IMR-90 (cell line): ENCODE measurements at regions not wholly inside any gene's neighbourhood (a gene's known extent, or its start where the extent isn't known, plus 50 kb on each side); places are given as distances from the start of the nearest gene placed in this dataset.

ENCODE experiments used
- ATAC-seq: fragments of 200-7000 bp; cut with Tn5 transposase; 2 replicates; pipeline ENCODE4 v1.9.1; 2020; ENCODE audit warnings: low read depth, mild to moderate bottlenecking, moderate library complexity
- BruUV-seq: library from RNA; stranded (reverse); fragments of 400-500 nt; replicated peaks from 2 replicates; lab custom pipeline; 2021; lab: Mats Ljungman, UMichigan
- CTCF ChIA-PET: fragments of 300-600 bp; formaldehyde crosslinking; extraction: SDS; loops from one replicate; lab custom pipeline; 2021; ENCODE audit warnings: antibody characterized with exemption; lab: Yijun Ruan, JAX
- POLR2A ChIA-PET: fragments of 300-600 bp; sonication (Branson Sonifier 250); formaldehyde crosslinking; loops from one replicate; lab custom pipeline; 2022; ENCODE audit warnings: antibody characterized with exemption; ENCODE audit not compliant: unreplicated experiment; lab: Charles Lee
- DNase-seq: peaks from one replicate; pipeline ENCODE4 v3.0.0; 2013
- H2AFZ ChIP-seq: replicated peaks from 2 replicates; pipeline ENCODE3; 2013; ENCODE audit warnings: low read length, mild to moderate bottlenecking; ENCODE audit not compliant: poor library complexity
- H2AK5ac ChIP-seq: 2 replicates; pipeline ENCODE4 v1.6.1; 2013; ENCODE audit warnings: low read depth, low read length, inconsistent platforms
- H2AK9ac ChIP-seq: replicated peaks from 2 replicates; pipeline ENCODE3; 2013; ENCODE audit warnings: mild to moderate bottlenecking, low read depth, low read length, moderate library complexity; ENCODE audit not compliant: poor library complexity
- H2BK120ac ChIP-seq: 2 replicates; pipeline ENCODE4 v1.6.1; 2013; ENCODE audit warnings: low read depth, low read length, inconsistent platforms
- H2BK15ac ChIP-seq: 3 replicates; pipeline ENCODE4 v1.6.1; 2013; ENCODE audit warnings: low read depth, low read length, inconsistent platforms
- H2BK20ac ChIP-seq: 2 replicates; pipeline ENCODE4 v1.6.1; 2013; ENCODE audit warnings: low read depth, mild to moderate bottlenecking, inconsistent platforms, low read length, moderate library complexity
- H2BK5ac ChIP-seq: 2 replicates; pipeline ENCODE4 v1.6.1; 2013; ENCODE audit warnings: mild to moderate bottlenecking, low read depth, low read length, inconsistent platforms; ENCODE audit not compliant: poor library complexity, severe bottlenecking
- H3K14ac ChIP-seq: replicated peaks from 2 replicates; pipeline ENCODE4 v1.6.1; 2013; ENCODE audit warnings: low read depth, low read length, inconsistent platforms
- H3K18ac ChIP-seq: 2 replicates; pipeline ENCODE4 v1.6.1; 2013; ENCODE audit warnings: low read depth, low read length, control low read depth
- H3K23ac ChIP-seq: 2 replicates; pipeline ENCODE4 v1.6.1; 2013; ENCODE audit warnings: low read depth, low read length, inconsistent platforms
- H3K27ac ChIP-seq: 2 replicates; pipeline ENCODE4 v1.5.1; 2013; ENCODE audit warnings: mild to moderate bottlenecking, control low read depth, low read length; ENCODE audit not compliant: insufficient read depth
- H3K27me3 ChIP-seq: 2 replicates; pipeline ENCODE4 v1.6.1; 2013; ENCODE audit warnings: low read length; ENCODE audit not compliant: control insufficient read depth, insufficient read depth
- H3K36me3 ChIP-seq: 2 replicates; pipeline ENCODE4 v1.6.1; 2013; ENCODE audit warnings: low read length, mixed read lengths; ENCODE audit not compliant: control insufficient read depth, insufficient read depth
- H3K4ac ChIP-seq: 2 replicates; pipeline ENCODE4 v1.6.1; 2013; ENCODE audit warnings: low read depth, low read length, inconsistent platforms
- H3K4me1 ChIP-seq: 2 replicates; pipeline ENCODE4 v1.6.1; 2013; ENCODE audit warnings: low read length, mixed read lengths; ENCODE audit not compliant: control insufficient read depth, insufficient read depth
- H3K4me2 ChIP-seq: 2 replicates; pipeline ENCODE4 v1.6.1; 2013; ENCODE audit warnings: low read depth, mild to moderate bottlenecking, control low read depth, low read length, moderate library complexity
- H3K4me3 ChIP-seq: 2 replicates; pipeline ENCODE4 v1.5.1; 2013; ENCODE audit warnings: low read depth, mild to moderate bottlenecking, control low read depth, low read length, moderate library complexity; ENCODE audit not compliant: insufficient read depth
- H3K56ac ChIP-seq: 2 replicates; pipeline ENCODE4 v1.6.1; 2013; ENCODE audit warnings: low read length, inconsistent platforms; ENCODE audit not compliant: insufficient read depth; ENCODE audit errors: extremely low read depth
- H3K79me1 ChIP-seq, 2 experiments: 2 replicates each; pipeline ENCODE4 v1.6.1; 2013; ENCODE audit warnings: low read length in 2 of 2, inconsistent platforms in 1 of 2, low read depth in 1 of 2
- H3K9ac ChIP-seq: 2 replicates; pipeline ENCODE4 v1.6.1; 2013; ENCODE audit warnings: low read depth, low read length, control low read depth
- H3K9me1 ChIP-seq: 2 replicates; pipeline ENCODE4 v1.6.1; 2013; ENCODE audit warnings: low read length, inconsistent platforms; ENCODE audit not compliant: insufficient read depth
- H3K9me3 ChIP-seq: 2 replicates; pipeline ENCODE4 v1.6.1; 2013; ENCODE audit warnings: low read length; ENCODE audit not compliant: control insufficient read depth, insufficient read depth
- H4K20me1 ChIP-seq: 2 replicates; pipeline ENCODE4 v1.6.1; 2013; ENCODE audit warnings: low read length, inconsistent platforms; ENCODE audit not compliant: insufficient read depth
- H4K5ac ChIP-seq: 2 replicates; pipeline ENCODE4 v1.6.1; 2013; ENCODE audit warnings: mild to moderate bottlenecking, low read depth, low read length, control low read depth
- H4K8ac ChIP-seq, 2 experiments: 2 replicates each; pipeline ENCODE4 v1.6.1; 2013; ENCODE audit warnings: low read depth in 2 of 2, low read length in 2 of 2, control low read depth in 1 of 2, inconsistent platforms in 1 of 2
- H4K91ac ChIP-seq: 2 replicates; pipeline ENCODE4 v1.6.1; 2013; ENCODE audit warnings: low read depth, low read length, inconsistent platforms; ENCODE audit not compliant: insufficient read depth
- CEBPB ChIP-seq: IDR thresholded peaks from 2 replicates; pipeline ENCODE4 v1.6.1; 2012; ENCODE audit warnings: low read depth, low read length, improper control_type of control experiment
- CHD1 ChIP-seq: IDR thresholded peaks from 2 replicates; pipeline ENCODE4 v1.6.1; 2012; ENCODE audit warnings: low read depth, low read length, improper control_type of control experiment
- ELK1 ChIP-seq: fragments of 150-350 bp; IDR thresholded peaks from 2 replicates; pipeline ENCODE4 v1.6.1; 2016; ENCODE audit warnings: low read depth, mild to moderate bottlenecking, low read length, moderate library complexity, borderline replicate concordance
- FOS ChIP-seq: fragments of 150-350 bp; IDR thresholded peaks from 2 replicates; pipeline ENCODE4 v1.6.1; 2016; ENCODE audit warnings: low read depth, low read length
- MAFK ChIP-seq: IDR thresholded peaks from 2 replicates; pipeline ENCODE4 v1.6.1; 2012; ENCODE audit warnings: low read depth, low read length, improper control_type of control experiment
- MAZ ChIP-seq: IDR thresholded peaks from 2 replicates; pipeline ENCODE4 v1.6.1; 2012; ENCODE audit warnings: low read depth, mild to moderate bottlenecking, low read length, improper control_type of control experiment, moderate library complexity, borderline replicate concordance
- MXI1 ChIP-seq: IDR thresholded peaks from 2 replicates; pipeline ENCODE4 v1.6.1; 2012; ENCODE audit warnings: low read depth, mild to moderate bottlenecking, low read length, moderate library complexity, borderline replicate concordance
- POLR2A ChIP-seq: IDR thresholded peaks from 2 replicates; pipeline ENCODE4 v1.6.1; 2012; ENCODE audit warnings: mild to moderate bottlenecking, low read depth, low read length
- RAD21 ChIP-seq: IDR thresholded peaks from 2 replicates; pipeline ENCODE4 v1.6.1; 2012; ENCODE audit warnings: low read length, improper control_type of control experiment
- RCOR1 ChIP-seq: IDR thresholded peaks from 2 replicates; pipeline ENCODE4 v1.6.1; 2012; ENCODE audit warnings: mild to moderate bottlenecking, low read length, improper control_type of control experiment; ENCODE audit not compliant: insufficient replicate concordance
- RFX5 ChIP-seq: IDR thresholded peaks from 2 replicates; pipeline ENCODE4 v1.8.0; 2012; ENCODE audit warnings: low read depth, mild to moderate bottlenecking, low read length, moderate library complexity
- SMC3 ChIP-seq: fragments of 150-350 bp; IDR thresholded peaks from 2 replicates; pipeline ENCODE4 v1.6.1; 2016; ENCODE audit warnings: low read depth, mild to moderate bottlenecking, antibody characterized with exemption, low read length, moderate library complexity
- USF2 ChIP-seq: fragments of 150-350 bp; IDR thresholded peaks from 2 replicates; pipeline ENCODE4 v1.6.1; 2017; ENCODE audit warnings: mild to moderate bottlenecking, antibody characterized with exemption, low read length, low read depth
- WGBS, 2 experiments: methylation state at CpG; one replicate each; pipeline versions ENCODE4 v1.1.5 to v1.1.7; 2013; ENCODE audit warnings: missing lambda C conversion rate in 2 of 2; ENCODE audit not compliant: insufficient read length in 1 of 2; ENCODE audit errors: extremely low coverage in 2 of 2; 5-methylcytosine and 5-hydroxymethylcytosine counted together
- dilution Hi-C: fragments of 300-500 bp; cut with HindIII; formaldehyde crosslinking; loops from one replicate; pipeline ENCODE4 v1.14.3; 2018; ENCODE audit warnings: low sequenced_read_pairs; ENCODE audit not compliant: unreplicated experiment
- in situ Hi-C: fragments of 300-500 bp; cut with MboI; formaldehyde crosslinking; loops from 3 replicates; pipeline ENCODE4 v1.14.3; 2019; ENCODE audit warnings: low sequenced_read_pairs, inconsistent platforms, mixed read lengths
- intact Hi-C: fragments of 100-400 bp; cut with micrococcal nuclease; formaldehyde crosslinking; loops from 2 replicates; pipeline ENCODE4 v1.10.0; 2022

DNA sequence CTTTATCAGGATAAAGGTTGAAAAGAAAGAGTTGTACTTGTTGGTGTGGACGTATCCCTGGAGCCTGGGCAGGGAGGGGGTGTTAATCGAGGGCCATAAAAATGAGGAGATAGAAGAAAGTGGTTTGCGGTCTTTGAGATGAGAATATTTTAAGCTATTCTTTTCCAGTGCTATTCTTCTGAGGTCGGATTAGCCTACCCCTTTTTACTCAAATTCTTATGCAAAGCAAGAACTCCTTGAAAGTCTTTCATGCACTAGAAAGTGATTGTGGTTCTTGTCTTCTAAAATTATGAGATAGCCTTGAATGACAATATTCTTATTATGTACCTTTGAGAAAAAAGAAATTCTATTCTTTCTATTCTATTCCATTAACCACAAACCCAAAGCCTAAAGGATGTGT is 201.3 kb upstream of the SEMA3C start:
- Histone ChIP-seq H4K5ac (no peak overlapping the region), H3K9me3 (no peaks in the 10 kb centered on the region), H3K18ac (no peak overlapping the region), H2BK20ac (no peak overlapping the region), H2BK5ac (no peak overlapping the region), H4K20me1 (no peaks in the 10 kb centered on the region), H2AFZ (no peak overlapping the region), H2AK9ac (no peak overlapping the region), H3K36me3 (no peaks in the 10 kb centered on the region), H3K4me1 (no peaks in the 10 kb centered on the region), H2AK5ac (no peak overlapping the region), H3K27me3 (no peaks in the 10 kb centered on the region), H3K27ac (no peak overlapping the region), H3K4me2 (no peak overlapping the region), H2BK15ac (no peak overlapping the region), H3K9ac (no peak overlapping the region), H3K23ac (no peak overlapping the region), H3K4ac (no peak overlapping the region), H4K91ac (no peak overlapping the region), H2BK120ac (no peak overlapping the region), H3K4me3 (no peak overlapping the region), H3K56ac (no peak overlapping the region), H4K8ac (no peak overlapping the region), H3K9me1 (no peaks in the 10 kb centered on the region), H3K79me1 (no peaks in the 10 kb centered on the region), H3K14ac (no peak overlapping the region)
- no peak for TF ChIP-seq MAZ
- no peak for TF ChIP-seq MAFK
- TF ChIP-seq RFX5: no peak
- TF ChIP-seq CEBPB: no peak
- TF ChIP-seq RAD21: no peak
- TF ChIP-seq FOS: no peak
- TF ChIP-seq MXI1: no peak
- TF ChIP-seq CHD1: no peak
- TF ChIP-seq POLR2A: no peak
- TF ChIP-seq RCOR1: no peak
- no peak for TF ChIP-seq USF2
- TF ChIP-seq SMC3: no peak
- TF ChIP-seq ELK1: no peak
- no CpG with 5 or more reads among the region's 4 CpGs for WGBS, 2 experiments
- ATAC-seq: no peak
- no TSS peak for BruUV-seq
- ChIA-PET POLR2A (no interaction called here), CTCF (no interaction called here)
- no peak for DNase-seq
- intact Hi-C loops (no loop called here), dilution Hi-C loops (no loop called here), in situ Hi-C loops (no loop called here)
